Progenitor cell of endocrine pancreas (in vitro differentiated cells): ENCODE measurements at regions not wholly inside any gene's neighbourhood (a gene's known extent, or its start where the extent isn't known, plus 50 kb on each side); places are given as distances from the start of the nearest gene placed in this dataset.
A peak's percentile ranks its signal among the peaks of the same experiment; 100 is the strongest.

ENCODE experiments used
- DNase-seq: peaks from one replicate; pipeline ENCODE4 v3.0.0; 2021; ENCODE audit warnings: low spot score; ENCODE audit not compliant: unreplicated experiment
- H3K27ac Mint-ChIP-seq: 2 replicates; pipeline ENCODE4 v1.8.0; 2021; ENCODE audit warnings: mild to moderate bottlenecking, moderate library complexity, mixed read lengths
- H3K27me3 Mint-ChIP-seq: 2 replicates; pipeline ENCODE4 v1.8.0; 2021; ENCODE audit warnings: mixed read lengths
- H3K36me3 Mint-ChIP-seq: 2 replicates; pipeline ENCODE4 v1.8.0; 2022; ENCODE audit warnings: mixed read lengths; ENCODE audit not compliant: insufficient read depth
- H3K4me1 Mint-ChIP-seq: 2 replicates; pipeline ENCODE4 v1.8.0; 2021; ENCODE audit warnings: low read depth, mixed read lengths
- H3K4me3 Mint-ChIP-seq: 2 replicates; pipeline ENCODE4 v1.8.0; 2021; ENCODE audit warnings: low read depth, mild to moderate bottlenecking, moderate library complexity, mixed read lengths
- H3K9me3 Mint-ChIP-seq: 2 replicates; pipeline ENCODE4 v1.8.0; 2021; ENCODE audit warnings: low read depth, mixed read lengths
- TF ChIP-seq, protein P1 (sequence below): fragments of 200-600 bp; sonication (generic); IDR thresholded peaks from one replicate; pipeline ENCODE4 v1.5.0; 2021; ENCODE audit warnings: antibody characterized with exemption, mild to moderate bottlenecking; ENCODE audit not compliant: unreplicated experiment

DNA sequence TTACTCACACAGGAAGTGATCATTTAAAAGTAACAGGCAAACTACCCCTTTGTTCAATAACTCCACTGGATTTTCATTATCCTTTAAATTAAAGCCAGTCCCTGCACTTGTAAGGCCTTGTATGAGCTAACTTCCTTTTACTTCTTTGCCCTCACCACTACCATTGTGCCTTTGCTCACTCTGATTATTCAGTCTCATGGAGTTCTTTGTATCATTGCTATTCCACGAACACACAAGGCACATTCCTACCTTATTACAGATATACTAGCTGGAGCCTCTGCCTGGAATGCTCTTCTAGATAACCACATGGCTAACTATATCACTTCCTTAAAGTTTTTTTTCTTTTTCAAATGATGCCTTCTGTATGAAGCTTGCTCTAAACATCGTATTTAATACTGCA is 748.6 kb upstream of the HS3ST5 start:
- H3K36me3 Mint-ChIP-seq = no peaks in the 10 kb centered on the region
- TF ChIP-seq, protein P1, sequence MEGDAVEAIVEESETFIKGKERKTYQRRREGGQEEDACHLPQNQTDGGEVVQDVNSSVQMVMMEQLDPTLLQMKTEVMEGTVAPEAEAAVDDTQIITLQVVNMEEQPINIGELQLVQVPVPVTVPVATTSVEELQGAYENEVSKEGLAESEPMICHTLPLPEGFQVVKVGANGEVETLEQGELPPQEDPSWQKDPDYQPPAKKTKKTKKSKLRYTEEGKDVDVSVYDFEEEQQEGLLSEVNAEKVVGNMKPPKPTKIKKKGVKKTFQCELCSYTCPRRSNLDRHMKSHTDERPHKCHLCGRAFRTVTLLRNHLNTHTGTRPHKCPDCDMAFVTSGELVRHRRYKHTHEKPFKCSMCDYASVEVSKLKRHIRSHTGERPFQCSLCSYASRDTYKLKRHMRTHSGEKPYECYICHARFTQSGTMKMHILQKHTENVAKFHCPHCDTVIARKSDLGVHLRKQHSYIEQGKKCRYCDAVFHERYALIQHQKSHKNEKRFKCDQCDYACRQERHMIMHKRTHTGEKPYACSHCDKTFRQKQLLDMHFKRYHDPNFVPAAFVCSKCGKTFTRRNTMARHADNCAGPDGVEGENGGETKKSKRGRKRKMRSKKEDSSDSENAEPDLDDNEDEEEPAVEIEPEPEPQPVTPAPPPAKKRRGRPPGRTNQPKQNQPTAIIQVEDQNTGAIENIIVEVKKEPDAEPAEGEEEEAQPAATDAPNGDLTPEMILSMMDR = no peak
- no peak overlapping the region for H3K27ac Mint-ChIP-seq
- peaks cover 7% of the 10 kb centered on the region for H3K4me1 Mint-ChIP-seq
- peaks cover 7% of the 10 kb centered on the region for H3K9me3 Mint-ChIP-seq
- no peak overlapping the region for H3K4me3 Mint-ChIP-seq
- DNase-seq = no peak
- H3K27me3 Mint-ChIP-seq = no peaks in the 10 kb centered on the region

DNA sequence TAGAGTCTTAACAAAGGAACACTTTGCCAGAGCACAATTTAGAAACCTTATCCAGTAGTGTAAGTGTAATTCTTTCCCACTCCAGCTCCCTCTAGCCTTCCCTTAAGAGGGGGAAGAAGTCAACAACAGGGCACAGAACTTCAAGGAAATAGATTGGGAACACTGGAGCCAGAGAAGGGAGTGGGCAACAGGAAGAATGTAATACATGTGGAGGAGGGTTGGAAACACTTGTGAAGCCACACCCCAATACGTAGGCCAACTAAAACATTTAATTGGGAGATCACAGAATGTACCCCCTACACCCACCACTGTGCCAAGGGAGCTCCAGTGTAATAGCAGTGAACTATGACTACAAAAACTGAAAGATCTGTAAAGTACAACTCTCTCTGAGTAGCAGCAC is 735.7 kb upstream of the HS3ST5 start:
- H3K9me3 Mint-ChIP-seq = peaks cover 10% of the 10 kb centered on the region
- H3K4me1 Mint-ChIP-seq = peaks cover 15% of the 10 kb centered on the region
- no peak overlapping the region for H3K4me3 Mint-ChIP-seq
- no peak for DNase-seq
- H3K27me3 Mint-ChIP-seq = no peaks in the 10 kb centered on the region
- peak overlapping the region; percentile 6 for H3K27ac Mint-ChIP-seq
- TF ChIP-seq, protein P1 = no peak
- H3K36me3 Mint-ChIP-seq = no peaks in the 10 kb centered on the region

DNA sequence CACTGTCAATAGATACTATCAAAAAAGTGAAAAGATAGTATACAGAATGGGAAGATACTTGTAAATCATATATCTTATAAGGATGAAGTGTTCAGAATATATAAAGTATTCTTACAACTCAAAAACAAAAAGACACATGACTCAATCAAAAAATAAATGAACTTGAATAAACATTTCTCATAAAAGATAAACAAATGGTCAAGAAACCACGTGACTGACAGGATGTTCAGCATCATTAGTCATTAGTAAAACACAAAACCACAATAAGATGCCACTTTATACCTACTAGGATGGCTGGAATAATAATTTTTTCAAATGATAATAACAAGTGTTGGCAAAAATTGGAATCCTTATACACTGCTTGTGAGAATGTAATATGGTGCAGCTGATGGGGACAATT is 729.1 kb upstream of the HS3ST5 start:
- Mint-ChIP-seq H3K4me1 (peaks cover 10% of the 10 kb centered on the region), H3K27me3 (no peaks in the 10 kb centered on the region), H3K36me3 (peaks cover 5% of the 10 kb centered on the region), H3K4me3 (no peak overlapping the region), H3K27ac (no peak overlapping the region), H3K9me3 (peaks cover 5% of the 10 kb centered on the region)
- no peak for DNase-seq
- TF ChIP-seq, protein P1 = no peak

DNA sequence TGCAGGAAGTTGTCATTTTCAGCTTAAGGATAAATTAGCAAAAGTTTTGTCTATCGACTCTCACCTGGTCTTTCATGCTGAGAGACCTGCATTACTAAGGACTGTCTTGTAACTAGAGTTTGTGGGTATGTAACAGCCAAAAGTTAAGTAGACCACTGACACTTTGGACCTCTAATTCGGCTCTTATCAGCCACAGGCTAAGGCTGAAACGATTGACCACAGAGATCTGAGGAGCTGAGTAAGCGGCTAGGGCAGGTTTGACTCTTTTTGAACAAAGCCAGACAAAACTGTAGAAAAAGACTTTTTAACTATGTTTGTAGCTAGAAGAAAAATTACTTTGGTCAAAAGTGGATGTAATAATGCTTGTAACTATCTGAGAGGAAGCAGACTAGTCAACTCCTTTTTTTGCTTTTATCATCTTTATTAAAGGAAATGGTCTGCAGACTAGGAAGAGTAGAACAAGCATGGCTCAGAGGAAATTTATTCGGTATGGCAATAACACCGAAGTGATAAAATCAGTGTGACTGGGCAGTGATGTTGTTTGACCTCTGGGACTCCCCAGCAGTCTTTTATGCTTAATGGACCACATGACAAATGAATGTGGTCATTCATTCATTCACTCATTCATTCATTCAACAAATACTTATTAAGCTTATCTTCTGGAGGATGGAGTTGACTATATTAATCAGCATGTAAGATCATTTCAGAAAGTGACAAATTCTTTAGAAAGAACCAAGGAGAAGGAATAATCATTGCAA is 725.0 kb upstream of the HS3ST5 start:
- Mint-ChIP-seq H3K9me3 (peaks cover 5% of the 10 kb centered on the region), H3K4me3 (no peak overlapping the region), H3K27ac (peak overlapping the region; percentile 83), H3K27me3 (no peaks in the 10 kb centered on the region), H3K36me3 (peaks cover 5% of the 10 kb centered on the region), H3K4me1 (peaks cover 15% of the 10 kb centered on the region)
- no peak for DNase-seq
- TF ChIP-seq, protein P1 = no peak

DNA sequence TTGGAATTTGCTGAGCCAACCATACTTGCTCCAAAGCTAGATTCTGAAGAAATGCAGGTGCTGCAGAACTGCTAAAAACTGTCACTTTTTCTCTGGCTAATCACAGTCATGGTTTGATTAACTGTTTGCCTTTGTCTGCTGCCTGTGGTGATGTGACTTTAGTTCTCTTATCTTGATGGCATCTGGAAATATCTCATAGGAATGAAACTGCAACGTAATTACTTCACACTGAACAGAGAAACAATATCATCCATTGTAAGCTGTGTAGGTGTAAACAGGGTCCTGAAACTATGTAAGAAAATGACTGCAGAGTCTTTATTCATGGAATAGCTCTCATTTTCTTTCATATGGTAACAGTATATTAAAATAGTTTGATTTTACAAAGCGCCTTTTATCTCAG is 721.9 kb upstream of the HS3ST5 start:
- H3K36me3 Mint-ChIP-seq = no peaks in the 10 kb centered on the region
- no peak for DNase-seq
- peaks cover 17% of the 10 kb centered on the region for H3K4me1 Mint-ChIP-seq
- H3K9me3 Mint-ChIP-seq = no peaks in the 10 kb centered on the region
- H3K27me3 Mint-ChIP-seq = no peaks in the 10 kb centered on the region
- H3K27ac Mint-ChIP-seq = no peak overlapping the region
- TF ChIP-seq, protein P1 = no peak
- no peak overlapping the region for H3K4me3 Mint-ChIP-seq
